ENCODE measurements at regions not wholly inside any gene's neighbourhood (a gene's known extent, or its start where the extent isn't known, plus 50 kb on each side); places are given as distances from the start of the nearest gene placed in this dataset.

GRCh38 chr6:164108869-164109769, 694.6 kb downstream of the QKI start:
- no peak for ATAC-seq
- H3K4me3 Mint-ChIP-seq, result no peak overlapping the region
- no peaks in the 10 kb centered on the region for H3K36me3 Mint-ChIP-seq (ENCODE audit: low read depth)
- POLR2A ChIA-PET, result no interaction called here
- H3K27ac Mint-ChIP-seq, result no peak overlapping the region
- no peaks in the 10 kb centered on the region for H3K9me3 Mint-ChIP-seq (ENCODE audit: low read depth)
- H3K4me1 Mint-ChIP-seq, result no peaks in the 10 kb centered on the region
- DNase-seq, result no peak
- intact Hi-C loops (cut with DNase I, micrococcal nuclease), result no loop called here
- peaks cover 14% of the 10 kb centered on the region for H3K27me3 Mint-ChIP-seq
- CTCF ChIA-PET, result interaction anchor here (0.6 to 1.0 kb wide), 3 partner anchors 10 to 708 kb away, joined by 3 read pairs; no protein-coding TSS in a partner anchor

- peaks cover 14% of the 10 kb centered on the region for H3K27me3 Mint-ChIP-seq
- no peaks in the 10 kb centered on the region for H3K4me1 Mint-ChIP-seq
- ChIA-PET CTCF (interaction anchor here (0.6 to 1.0 kb wide), 2 partner anchors 9 to 834 kb away, joined by 3 to 4 read pairs; no protein-coding TSS in a partner anchor), POLR2A (no interaction called here)
- no peaks in the 10 kb centered on the region for H3K9me3 Mint-ChIP-seq (ENCODE audit: low read depth)
- no peaks in the 10 kb centered on the region for H3K36me3 Mint-ChIP-seq (ENCODE audit: low read depth)
- no peak overlapping the region for H3K4me3 Mint-ChIP-seq
- intact Hi-C loops (cut with DNase I, micrococcal nuclease), result no loop called here
- H3K27ac Mint-ChIP-seq, result no peak overlapping the region
- no peak for DNase-seq
- ATAC-seq, result no peak
Observed at GRCh38 chr6:164108092-164108491, 693.6 kb downstream of the QKI start.

GRCh38 chr6:164107297-164107995, 692.9 kb downstream of the QKI start:
- DNase-seq, result no peak
- no peak for ATAC-seq
- Mint-ChIP-seq H3K27me3 (peaks cover 17% of the 10 kb centered on the region), H3K9me3 (ENCODE audit: low read depth) (no peaks in the 10 kb centered on the region), H3K27ac (no peak overlapping the region), H3K4me1 (no peaks in the 10 kb centered on the region), H3K36me3 (ENCODE audit: low read depth) (no peaks in the 10 kb centered on the region), H3K4me3 (no peak overlapping the region)
- CTCF ChIA-PET, result no interaction called here
- POLR2A ChIA-PET, result no interaction called here
- intact Hi-C loops (cut with DNase I, micrococcal nuclease), result no loop called here

GRCh38 chr6:164106345-164106769, 691.8 kb downstream of the QKI start:
- CTCF ChIA-PET, result interaction anchor here (0.5 kb wide), 1 partner anchor 38 kb away, joined by 3 read pairs; no protein-coding TSS in a partner anchor
- Mint-ChIP-seq H3K36me3 (ENCODE audit: low read depth) (no peaks in the 10 kb centered on the region), H3K27me3 (peaks cover 19% of the 10 kb centered on the region), H3K9me3 (ENCODE audit: low read depth) (no peaks in the 10 kb centered on the region), H3K4me3 (no peak overlapping the region), H3K4me1 (no peaks in the 10 kb centered on the region), H3K27ac (no peak overlapping the region)
- DNase-seq (peak; percentile 22), ATAC-seq (no peak)
- intact Hi-C loops (cut with DNase I, micrococcal nuclease), result no loop called here
- POLR2A ChIA-PET, result no interaction called here

GRCh38 chr6:164105705-164106104, 691.2 kb downstream of the QKI start:
- no peak overlapping the region for H3K27ac Mint-ChIP-seq
- intact Hi-C loops (cut with DNase I, micrococcal nuclease), result no loop called here
- POLR2A ChIA-PET, result no interaction called here
- H3K36me3 Mint-ChIP-seq (ENCODE audit: low read depth), result no peaks in the 10 kb centered on the region
- H3K27me3 Mint-ChIP-seq, result peaks cover 18% of the 10 kb centered on the region
- CTCF ChIA-PET, result no interaction called here
- no peaks in the 10 kb centered on the region for H3K9me3 Mint-ChIP-seq (ENCODE audit: low read depth)
- no peak for ATAC-seq
- no peak overlapping the region for H3K4me3 Mint-ChIP-seq
- H3K4me1 Mint-ChIP-seq, result no peaks in the 10 kb centered on the region
- DNase-seq, result no peak

GRCh38 chr6:164104432-164104831, 689.9 kb downstream of the QKI start:
- no peaks in the 10 kb centered on the region for H3K36me3 Mint-ChIP-seq (ENCODE audit: low read depth)
- DNase-seq (no peak), ATAC-seq (no peak)
- peaks cover 10% of the 10 kb centered on the region for H3K27me3 Mint-ChIP-seq
- H3K27ac Mint-ChIP-seq, result no peak overlapping the region
- H3K4me1 Mint-ChIP-seq, result no peaks in the 10 kb centered on the region
- no peaks in the 10 kb centered on the region for H3K9me3 Mint-ChIP-seq (ENCODE audit: low read depth)
- intact Hi-C loops (cut with DNase I, micrococcal nuclease), result no loop called here
- ChIA-PET POLR2A (no interaction called here), CTCF (interaction anchor here (0.7 kb wide), 1 partner anchor 34 kb away, joined by 3 read pairs; no protein-coding TSS in a partner anchor)
- H3K4me3 Mint-ChIP-seq, result no peak overlapping the region

GRCh38 chr6:164102693-164103092, 688.2 kb downstream of the QKI start:
- Mint-ChIP-seq H3K27ac (no peak overlapping the region), H3K4me3 (no peak overlapping the region), H3K36me3 (ENCODE audit: low read depth) (no peaks in the 10 kb centered on the region), H3K27me3 (peaks cover 5% of the 10 kb centered on the region), H3K4me1 (no peaks in the 10 kb centered on the region), H3K9me3 (ENCODE audit: low read depth) (no peaks in the 10 kb centered on the region)
- intact Hi-C loops (cut with DNase I, micrococcal nuclease), result no loop called here
- ATAC-seq (no peak), DNase-seq (no peak)
- POLR2A ChIA-PET, result no interaction called here
- CTCF ChIA-PET, result no interaction called here

GRCh38 chr6:164101859-164102258, 687.3 kb downstream of the QKI start:
- Mint-ChIP-seq H3K4me1 (no peaks in the 10 kb centered on the region), H3K4me3 (no peak overlapping the region), H3K27me3 (peaks cover 5% of the 10 kb centered on the region), H3K36me3 (ENCODE audit: low read depth) (no peaks in the 10 kb centered on the region), H3K27ac (no peak overlapping the region), H3K9me3 (ENCODE audit: low read depth) (no peaks in the 10 kb centered on the region)
- no peak for ATAC-seq
- ChIA-PET POLR2A (no interaction called here), CTCF (no interaction called here)
- no peak for DNase-seq
- intact Hi-C loops (cut with DNase I, micrococcal nuclease), result no loop called here

- no peak overlapping the region for H3K27ac Mint-ChIP-seq
- no peaks in the 10 kb centered on the region for H3K9me3 Mint-ChIP-seq (ENCODE audit: low read depth)
- no peak for DNase-seq
- POLR2A ChIA-PET, result no interaction called here
- H3K4me1 Mint-ChIP-seq, result no peaks in the 10 kb centered on the region
- intact Hi-C loops (cut with DNase I, micrococcal nuclease), result no loop called here
- CTCF ChIA-PET, result interaction anchor here (1.0 kb wide), 1 partner anchor 9 kb away, joined by 3 read pairs; no protein-coding TSS in a partner anchor
- no peak for ATAC-seq
- peaks cover 5% of the 10 kb centered on the region for H3K27me3 Mint-ChIP-seq
- H3K36me3 Mint-ChIP-seq (ENCODE audit: low read depth), result no peaks in the 10 kb centered on the region
- H3K4me3 Mint-ChIP-seq, result no peak overlapping the region
Observed at GRCh38 chr6:164099269-164099865, 684.8 kb downstream of the QKI start.

GRCh38 chr6:164098857-164099267, 684.3 kb downstream of the QKI start:
- H3K27ac Mint-ChIP-seq, result no peak overlapping the region
- H3K27me3 Mint-ChIP-seq, result peaks cover 5% of the 10 kb centered on the region
- ChIA-PET POLR2A (no interaction called here), CTCF (interaction anchor here (1.0 kb wide), 1 partner anchor 10 kb away, joined by 3 read pairs; no protein-coding TSS in a partner anchor)
- intact Hi-C loops (cut with DNase I, micrococcal nuclease), result no loop called here
- no peaks in the 10 kb centered on the region for H3K4me1 Mint-ChIP-seq
- no peaks in the 10 kb centered on the region for H3K9me3 Mint-ChIP-seq (ENCODE audit: low read depth)
- no peak for ATAC-seq
- no peak overlapping the region for H3K4me3 Mint-ChIP-seq
- no peak for DNase-seq
- no peaks in the 10 kb centered on the region for H3K36me3 Mint-ChIP-seq (ENCODE audit: low read depth)

- DNase-seq (no peak), ATAC-seq (no peak)
- intact Hi-C loops (cut with DNase I, micrococcal nuclease), result no loop called here
- Mint-ChIP-seq H3K9me3 (ENCODE audit: low read depth) (no peaks in the 10 kb centered on the region), H3K27me3 (peaks cover 5% of the 10 kb centered on the region), H3K27ac (no peak overlapping the region), H3K4me3 (no peak overlapping the region), H3K36me3 (ENCODE audit: low read depth) (no peaks in the 10 kb centered on the region), H3K4me1 (no peaks in the 10 kb centered on the region)
- ChIA-PET CTCF (no interaction called here), POLR2A (no interaction called here)
Observed at GRCh38 chr6:164097551-164098398, 683.3 kb downstream of the QKI start.

Data from activated CD4-positive, alpha-beta T cell treated with anti-CD3 and anti-CD28 coated beads for 36 hours (primary cell).